GM21786 (cell line): ENCODE measurements at regions not wholly inside any gene's neighbourhood (a gene's known extent, or its start where the extent isn't known, plus 50 kb on each side); places are given as distances from the start of the nearest gene placed in this dataset.

ENCODE experiments used
- ATAC-seq: cut with Tn5 transposase; IDR thresholded peaks from one replicate; pipeline ENCODE4 v1.9.1; 2021; ENCODE audit not compliant: unreplicated experiment

- ATAC-seq = no peak
These were observed 176.2 kb downstream of the RDH14 start for GRCh38 chr2:18384242-18384641.

GRCh38 chr2:18381386-18381785 lies 179.1 kb downstream of the RDH14 start:
- ATAC-seq = no peak

- no peak for ATAC-seq
These were observed 180.1 kb downstream of the RDH14 start for GRCh38 chr2:18380321-18380720.

GRCh38 chr2:18379870-18380269 lies 180.6 kb downstream of the RDH14 start:
- no peak for ATAC-seq

DNA sequence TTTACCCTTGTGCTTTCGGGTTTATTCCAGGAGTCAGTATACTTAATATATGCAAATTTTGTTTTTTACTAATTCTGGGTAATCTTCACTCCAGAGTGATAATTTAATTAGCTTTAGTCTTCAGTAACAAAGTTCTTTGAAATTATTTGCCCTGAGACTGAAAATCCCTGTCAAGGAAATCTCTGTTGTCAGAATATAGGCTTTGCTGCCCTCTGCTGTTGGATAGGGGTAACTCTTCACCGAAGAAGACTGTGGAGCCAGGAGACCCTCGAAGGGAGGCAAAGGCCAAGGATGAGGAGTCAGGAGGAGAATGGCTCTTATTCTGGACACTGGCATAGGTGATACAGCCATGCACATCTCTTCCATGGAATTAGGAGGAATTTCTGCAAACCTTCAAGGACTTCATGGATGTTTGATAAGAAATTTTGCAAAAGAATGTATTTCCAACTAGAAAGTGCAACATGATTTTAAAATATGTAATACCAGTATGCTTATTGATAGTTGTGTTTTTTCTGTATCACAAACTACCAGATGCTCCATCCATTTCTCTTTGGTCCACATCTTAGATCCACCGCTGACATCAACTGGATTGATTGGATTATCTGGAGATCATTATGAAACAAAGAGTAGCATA lies 182.3 kb downstream of the RDH14 start:
- ATAC-seq = peak; percentile 85

GRCh38 chr2:18376936-18377335 lies 183.5 kb downstream of the RDH14 start:
- no peak for ATAC-seq

DNA sequence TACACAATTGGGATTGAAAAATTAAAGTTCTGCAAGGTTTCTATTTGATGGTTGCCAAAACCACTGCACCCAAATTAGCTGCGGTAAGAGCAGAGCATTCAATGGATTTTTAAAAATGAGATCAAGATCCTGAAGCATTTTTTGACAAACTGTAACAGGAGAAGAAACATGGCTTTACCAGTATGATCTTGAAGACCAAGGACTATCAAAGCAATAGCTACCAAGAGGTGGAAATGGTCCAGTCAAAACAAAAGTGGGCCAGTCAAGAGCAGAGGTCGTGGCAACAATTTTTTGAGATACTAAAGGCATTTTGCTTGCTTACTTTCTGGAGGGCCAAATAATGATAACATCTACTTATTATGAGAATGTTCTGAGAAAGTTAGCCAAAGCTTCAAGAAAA lies 186.8 kb downstream of the RDH14 start:
- ATAC-seq = no peak

DNA sequence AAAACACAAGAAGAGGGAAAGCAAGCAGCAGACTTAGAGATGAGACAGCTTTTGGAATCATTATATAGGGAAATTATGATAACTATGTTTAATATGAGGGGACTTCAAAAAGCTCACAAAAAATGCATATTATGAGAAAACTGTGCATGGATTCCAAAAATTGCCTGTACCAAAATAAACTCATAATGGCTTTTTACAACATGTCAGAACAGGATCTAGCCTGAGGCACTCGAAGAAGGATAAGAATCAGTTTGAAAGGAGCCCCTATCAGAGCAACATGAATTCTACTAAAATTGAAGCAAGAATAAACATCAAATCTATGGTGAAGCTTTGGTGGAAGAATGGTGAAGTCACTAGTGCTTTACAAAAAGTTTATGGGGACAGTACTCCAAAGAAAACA lies 187.4 kb downstream of the RDH14 start:
- ATAC-seq = no peak

- no peak for ATAC-seq
These were observed 187.8 kb downstream of the RDH14 start for GRCh38 chr2:18372641-18373040.

- ATAC-seq = no peak
These were observed 190.7 kb downstream of the RDH14 start for GRCh38 chr2:18369760-18370159.

DNA sequence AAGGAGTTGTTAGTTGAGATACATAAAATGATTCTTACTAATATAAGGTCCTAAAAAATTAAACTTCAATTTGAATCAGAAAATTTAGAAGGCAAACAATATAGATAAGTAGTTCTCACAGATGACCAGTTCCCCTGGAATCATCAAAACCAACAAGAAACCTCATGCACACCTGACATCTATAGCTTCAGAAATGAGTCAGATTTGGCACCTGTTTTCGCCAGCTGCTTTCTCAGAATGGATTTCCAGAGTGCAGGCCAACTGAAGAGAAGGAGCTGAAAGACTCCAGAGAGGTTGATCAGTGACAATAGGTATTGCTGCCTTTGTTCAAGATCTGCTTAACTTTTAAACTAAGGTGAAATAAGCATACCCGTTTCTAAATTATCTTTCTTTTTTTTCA lies 192.4 kb downstream of the RDH14 start:
- peak; percentile 68 for ATAC-seq

DNA sequence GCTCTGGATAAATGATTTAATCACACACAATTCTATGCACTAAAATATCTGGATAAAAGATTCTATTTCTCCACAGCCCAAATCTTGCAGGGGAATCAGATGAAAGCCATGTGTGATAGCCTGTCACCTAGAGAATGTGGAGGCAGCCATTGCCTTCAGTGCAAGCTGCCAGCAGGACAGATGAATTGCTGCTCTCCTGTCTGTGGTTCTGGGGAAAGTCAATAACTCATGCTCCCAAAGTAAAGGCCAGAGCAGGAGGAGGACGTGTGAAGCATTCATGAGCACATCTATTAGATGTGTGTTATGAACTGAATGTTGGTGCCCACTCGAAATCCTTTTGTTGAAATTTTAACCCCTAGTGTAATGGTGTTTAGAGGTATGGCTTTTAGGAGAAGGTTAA lies 195.1 kb downstream of the RDH14 start:
- no peak for ATAC-seq

GRCh38 chr2:18363348-18363747 lies 197.1 kb downstream of the RDH14 start:
- no peak for ATAC-seq

- no peak for ATAC-seq
These were observed 197.8 kb downstream of the RDH14 start for GRCh38 chr2:18362696-18363095.

DNA sequence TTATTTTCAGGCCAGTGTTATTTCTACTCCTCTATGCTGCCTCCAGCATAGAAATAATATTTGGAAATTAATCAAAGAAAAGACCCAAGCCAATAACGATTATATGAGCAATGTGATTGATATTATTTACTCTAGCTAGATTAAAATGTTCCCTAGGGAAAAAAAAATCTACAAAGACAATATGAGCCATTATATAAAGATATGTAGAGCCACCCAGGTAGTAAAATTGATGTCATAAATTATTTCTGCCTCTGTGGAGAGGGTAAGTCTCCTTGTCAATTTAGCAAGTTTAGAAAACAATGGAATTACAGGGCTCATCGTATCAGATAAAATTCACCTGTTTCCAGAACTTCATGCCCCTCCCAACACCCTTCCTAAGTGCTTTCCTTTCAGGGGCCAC lies 202.9 kb downstream of the RDH14 start:
- ATAC-seq = no peak

- no peak for ATAC-seq
These were observed 203.8 kb downstream of the RDH14 start for GRCh38 chr2:18356676-18357075.

GRCh38 chr2:18349421-18349820 lies 211.0 kb downstream of the RDH14 start:
- no peak for ATAC-seq

- no peak for ATAC-seq
These were observed 213.6 kb downstream of the RDH14 start for GRCh38 chr2:18346874-18347273.

DNA sequence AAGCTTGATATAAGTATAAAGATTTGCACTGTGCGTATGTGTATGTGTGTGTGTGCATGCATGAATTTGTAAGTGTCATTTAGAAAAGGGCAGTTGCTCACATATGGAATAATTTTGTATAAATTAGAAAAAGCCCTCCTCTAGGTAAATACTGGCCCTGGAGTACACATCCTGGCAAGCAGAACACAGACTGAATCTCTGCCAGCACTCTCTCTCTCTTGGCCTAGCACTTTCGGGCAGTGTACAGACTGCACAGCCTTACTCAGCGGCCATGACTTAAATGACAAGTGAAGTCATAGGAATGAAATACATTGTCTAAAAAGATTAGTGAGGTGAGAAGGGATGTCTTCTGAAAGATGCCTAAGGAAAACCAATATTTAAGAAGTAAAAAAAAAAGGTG lies 214.1 kb downstream of the RDH14 start:
- ATAC-seq = no peak

DNA sequence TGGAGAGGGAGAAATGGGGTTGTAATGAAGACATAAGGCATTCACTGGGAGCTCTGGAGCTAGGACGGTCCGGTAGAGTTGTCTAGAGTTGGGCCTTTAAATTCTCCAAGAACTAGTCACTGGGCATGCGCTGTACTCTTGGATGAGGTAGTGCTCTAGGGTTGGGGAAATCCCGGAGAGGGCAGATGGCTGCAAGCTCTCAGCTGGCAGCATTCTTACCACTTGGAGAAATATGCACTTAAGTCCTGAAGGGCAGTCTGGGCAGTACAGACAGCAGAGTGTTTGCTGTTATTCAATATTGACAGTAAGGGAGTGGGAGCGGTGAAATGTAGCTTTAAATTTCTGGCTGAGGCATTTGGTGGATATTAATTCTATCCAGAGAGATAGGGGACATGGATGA lies 214.6 kb downstream of the RDH14 start:
- no peak for ATAC-seq

GRCh38 chr2:18342901-18343300 lies 217.6 kb downstream of the RDH14 start:
- ATAC-seq = no peak

- ATAC-seq = no peak
These were observed 221.1 kb downstream of the RDH14 start for GRCh38 chr2:18339326-18339725.

DNA sequence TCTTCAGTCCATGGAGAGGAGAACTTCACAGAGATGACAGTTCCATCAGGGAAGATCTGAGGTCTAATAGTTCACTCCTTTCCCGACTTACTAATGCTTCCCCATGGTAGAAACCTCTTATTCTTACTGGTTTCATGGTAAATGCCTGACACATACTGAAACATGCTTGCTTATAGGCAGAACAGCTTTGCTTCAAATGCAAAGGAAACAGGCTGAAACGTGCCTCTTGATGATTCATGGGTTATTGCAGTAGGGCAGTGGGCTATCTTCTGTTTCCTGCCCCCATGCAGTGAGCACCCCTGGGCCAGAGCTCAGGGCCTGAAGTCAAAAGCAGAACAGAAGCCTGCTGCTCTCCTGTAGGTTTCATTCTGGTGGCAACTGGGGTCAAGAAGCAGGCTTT lies 223.5 kb downstream of the RDH14 start:
- no peak for ATAC-seq

- ATAC-seq = no peak
These were observed 228.0 kb downstream of the RDH14 start for GRCh38 chr2:18332477-18332876.
